AG04450 (cell line): ENCODE measurements at regions not wholly inside any gene's neighbourhood (a gene's known extent, or its start where the extent isn't known, plus 50 kb on each side); places are given as distances from the start of the nearest gene placed in this dataset.

Experiments
- CTCF ChIA-PET: fragments of 300-600, 350-600 bp; formaldehyde crosslinking; extraction: SDS; loops from one replicate; lab custom pipeline; 2022; ENCODE audit warnings: antibody characterized with exemption, inconsistent platforms; lab: Charles Lee
- POLR2A ChIA-PET: fragments of 350-600 bp; formaldehyde crosslinking; extraction: SDS; loops from one replicate; lab custom pipeline; 2021; ENCODE audit warnings: antibody characterized with exemption, inconsistent platforms; lab: Yijun Ruan, JAX
- DNase-seq: peaks from one replicate; pipeline ENCODE4 v3.0.0-alpha.2; 2011; ENCODE audit warnings: low read depth, low spot score
- H3K27ac ChIP-seq: one replicate; pipeline ENCODE4 v1.5.1; 2012; ENCODE audit warnings: low read depth, low read length, control low read depth
- H3K27me3 ChIP-seq: one replicate; pipeline ENCODE4 v1.6.0; 2012; ENCODE audit warnings: low read length; ENCODE audit not compliant: control insufficient read depth, insufficient read depth
- H3K4me3 ChIP-seq: 2 replicates; pipeline ENCODE4 v1.5.1; 2011; ENCODE audit warnings: mild to moderate bottlenecking, low read depth, low read length, control low read depth
- H3K9me3 ChIP-seq: 2 replicates; pipeline ENCODE4 v1.5.1; 2012; ENCODE audit warnings: low read length; ENCODE audit not compliant: control insufficient read depth, insufficient read depth
- CTCF ChIP-seq: IDR thresholded peaks from 2 replicates; pipeline ENCODE4 v1.5.1; 2011; ENCODE audit warnings: low read depth, low read length, control low read depth, inconsistent platforms

GRCh38 chr15:94739639-94740038 lies 508.3 kb downstream of the MCTP2 start:
- ChIA-PET CTCF (no interaction called here), POLR2A (no interaction called here)
- no peak overlapping the region for H3K27ac ChIP-seq
- TF ChIP-seq CTCF = no peak
- H3K4me3 ChIP-seq = no peak overlapping the region
- no peak for DNase-seq
- H3K27me3 ChIP-seq = no peaks in the 10 kb centered on the region
- H3K9me3 ChIP-seq = no peaks in the 10 kb centered on the region

GRCh38 chr15:94740469-94740868 lies 509.1 kb downstream of the MCTP2 start:
- Histone ChIP-seq H3K4me3 (no peak overlapping the region), H3K27ac (no peak overlapping the region), H3K27me3 (no peaks in the 10 kb centered on the region), H3K9me3 (no peaks in the 10 kb centered on the region)
- ChIA-PET POLR2A (no interaction called here), CTCF (no interaction called here)
- no peak for TF ChIP-seq CTCF
- no peak for DNase-seq

- no peak for DNase-seq
- H3K27me3 ChIP-seq = no peaks in the 10 kb centered on the region
- TF ChIP-seq CTCF = no peak
- H3K9me3 ChIP-seq = no peaks in the 10 kb centered on the region; the same call in 1 of the 2 replicates
- no peak overlapping the region for H3K27ac ChIP-seq
- no peak overlapping the region for H3K4me3 ChIP-seq
- ChIA-PET POLR2A (no interaction called here), CTCF (no interaction called here)
Measured at GRCh38 chr15:94743668-94744067, 512.3 kb downstream of the MCTP2 start.

- CTCF ChIA-PET = no interaction called here
- DNase-seq = no peak
- no peak for TF ChIP-seq CTCF
- Histone ChIP-seq H3K27me3 (no peaks in the 10 kb centered on the region), H3K27ac (no peak overlapping the region), H3K9me3 (no peaks in the 10 kb centered on the region; the same call in 1 of the 2 replicates), H3K4me3 (no peak overlapping the region)
- POLR2A ChIA-PET = no interaction called here
Measured at GRCh38 chr15:94744080-94744793, 512.9 kb downstream of the MCTP2 start.

- Histone ChIP-seq H3K9me3 (no peaks in the 10 kb centered on the region; the same call in 1 of the 2 replicates), H3K27me3 (no peaks in the 10 kb centered on the region), H3K27ac (no peak overlapping the region), H3K4me3 (no peak overlapping the region)
- DNase-seq = no peak
- POLR2A ChIA-PET = no interaction called here
- no peak for TF ChIP-seq CTCF
- CTCF ChIA-PET = no interaction called here
Measured at GRCh38 chr15:94745371-94745770, 514.0 kb downstream of the MCTP2 start.
